ENCODE measurements at regions not wholly inside any gene's neighbourhood (a gene's known extent, or its start where the extent isn't known, plus 50 kb on each side); places are given as distances from the start of the nearest gene placed in this dataset.
"Not testable (repeated sequence)": the region's sequence is repeated elsewhere in the genome, so short reads cannot be mapped to it uniquely, and the experiment has no call there.

DNA sequence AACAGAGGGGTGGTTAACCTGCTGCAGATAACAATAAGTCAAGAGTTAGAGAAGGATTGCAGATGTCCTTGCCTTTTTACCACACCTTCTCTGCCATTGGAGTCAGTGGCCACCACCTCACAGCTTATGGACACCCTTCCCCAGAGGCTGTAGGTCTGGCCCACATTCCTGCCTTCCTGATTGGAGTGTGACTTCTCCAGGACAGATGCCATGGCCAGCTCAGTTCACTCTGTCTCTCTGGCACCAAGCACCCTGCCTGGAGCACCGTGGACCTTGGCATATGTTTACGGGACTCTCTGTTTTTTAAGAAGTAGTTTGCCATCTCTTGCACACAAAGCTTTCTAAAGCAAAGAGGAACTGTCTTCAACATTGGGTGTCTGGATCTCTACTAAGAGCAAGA, 323.8 kb downstream of the BCL2L11 start:
- not testable (repeated sequence) for H3K27me3 ChIP-seq (ENCODE audit: insufficient read depth, low read length, poor library complexity); H3K4me3 ChIP-seq (ENCODE audit: low read length); H2AK5ac ChIP-seq (ENCODE audit: low read length); DNase-seq; H3K9ac ChIP-seq (ENCODE audit: low read length); H2BK15ac ChIP-seq (replicated peaks; ENCODE audit: low read depth); H2BK5ac ChIP-seq (ENCODE audit: low read length); H2BK120ac ChIP-seq (ENCODE audit: low read depth, low read length); H3K79me1 ChIP-seq (ENCODE audit: low read length); H3K27ac ChIP-seq (ENCODE audit: low read depth, low read length); H3K23ac ChIP-seq (ENCODE audit: low read length); H3K4me1 ChIP-seq (ENCODE audit: control insufficient read depth, low read depth, low read length); H3K18ac ChIP-seq (ENCODE audit: low read length); H3K36me3 ChIP-seq (ENCODE audit: control insufficient read depth, insufficient read depth, low read length); H3K56ac ChIP-seq (ENCODE audit: low read length); H3K4ac ChIP-seq (ENCODE audit: low read depth, low read length); H3K4me2 ChIP-seq (ENCODE audit: low read length); H3K79me2 ChIP-seq (ENCODE audit: control insufficient read depth, insufficient read depth, low read length); H4K5ac ChIP-seq (ENCODE audit: low read length); H4K8ac ChIP-seq (ENCODE audit: low read depth, low read length)
- no CpG with 5 or more reads among the region's 2 CpGs for WGBS (ENCODE audit: extremely low coverage, insufficient coverage, low lambda C conversion rate)

DNA sequence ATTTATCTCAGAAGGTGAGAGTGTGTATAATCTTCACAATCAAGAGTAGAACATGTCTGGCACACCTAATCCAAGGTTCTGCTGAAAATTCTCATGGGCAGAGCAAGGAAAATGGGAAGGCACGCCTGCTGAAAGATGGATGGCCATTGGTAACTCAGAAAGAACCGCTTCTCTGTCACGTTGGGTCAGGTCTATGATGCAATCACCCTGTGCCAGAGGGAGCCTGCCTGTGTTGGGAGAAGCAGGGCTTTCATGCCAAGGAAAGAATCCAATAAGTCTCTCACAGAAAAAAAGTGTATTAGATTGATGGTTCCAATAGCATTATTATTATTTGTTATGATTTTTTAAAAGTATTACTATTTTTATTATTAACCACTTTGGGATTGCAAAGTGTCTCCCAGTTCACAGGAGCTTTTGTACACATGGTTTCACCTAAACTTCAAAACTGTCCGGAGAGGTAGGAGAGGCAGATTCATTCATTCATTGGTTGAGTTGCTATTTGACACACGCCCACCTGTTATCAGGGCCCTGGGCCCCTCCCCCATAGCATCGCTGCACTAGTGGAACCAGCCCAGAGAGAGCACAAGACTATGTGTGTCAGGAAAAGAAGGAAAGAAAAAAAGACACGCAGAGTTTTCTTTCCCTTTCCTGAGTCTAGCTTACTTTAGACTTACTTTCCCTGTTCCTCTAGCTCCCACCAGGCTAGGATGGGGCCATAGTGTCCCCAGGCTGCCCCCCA, 324.6 kb downstream of the BCL2L11 start:
- H3K23ac ChIP-seq (ENCODE audit: low read length); H4K5ac ChIP-seq (ENCODE audit: low read length); H3K79me1 ChIP-seq (ENCODE audit: low read length); H3K27me3 ChIP-seq (ENCODE audit: insufficient read depth, low read length, poor library complexity); H3K4me2 ChIP-seq (ENCODE audit: low read length); H4K8ac ChIP-seq (ENCODE audit: low read depth, low read length); H3K18ac ChIP-seq (ENCODE audit: low read length); H3K9ac ChIP-seq (ENCODE audit: low read length); DNase-seq; H2BK5ac ChIP-seq (ENCODE audit: low read length); H3K4me3 ChIP-seq (ENCODE audit: low read length); H2AK5ac ChIP-seq (ENCODE audit: low read length); H3K4me1 ChIP-seq (ENCODE audit: control insufficient read depth, low read depth, low read length); H3K56ac ChIP-seq (ENCODE audit: low read length); H2BK120ac ChIP-seq (ENCODE audit: low read depth, low read length); H3K36me3 ChIP-seq (ENCODE audit: control insufficient read depth, insufficient read depth, low read length); H2BK15ac ChIP-seq (replicated peaks; ENCODE audit: low read depth); H3K4ac ChIP-seq (ENCODE audit: low read depth, low read length); H3K79me2 ChIP-seq (ENCODE audit: control insufficient read depth, insufficient read depth, low read length); H3K27ac ChIP-seq (ENCODE audit: low read depth, low read length): not testable (repeated sequence)
- WGBS (ENCODE audit: extremely low coverage, insufficient coverage, low lambda C conversion rate), result no CpG with 5 or more reads among the region's 7 CpGs

DNA sequence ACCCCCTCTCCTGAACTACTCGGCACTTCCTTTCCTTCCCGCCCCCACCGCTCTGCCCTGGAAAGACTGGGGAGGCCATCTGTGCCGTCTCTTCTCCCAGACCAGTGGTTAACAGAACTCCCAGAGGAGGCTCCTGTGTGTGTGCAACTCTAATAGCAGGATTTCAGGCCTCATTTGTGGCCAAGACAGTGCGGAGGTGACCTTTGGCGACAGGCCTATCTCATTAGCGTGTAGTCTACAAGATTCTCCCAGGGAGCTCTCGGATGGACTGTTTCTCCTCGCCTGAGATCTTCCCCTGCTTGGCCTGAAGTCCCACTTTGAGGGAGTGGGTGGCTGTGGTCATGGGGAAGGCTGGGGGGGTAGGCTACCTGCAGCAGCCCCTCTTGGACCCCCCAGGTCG, 325.2 kb downstream of the BCL2L11 start:
- not testable (repeated sequence) for H3K36me3 ChIP-seq (ENCODE audit: control insufficient read depth, insufficient read depth, low read length); H3K79me1 ChIP-seq (ENCODE audit: low read length); H3K27me3 ChIP-seq (ENCODE audit: insufficient read depth, low read length, poor library complexity); H2BK15ac ChIP-seq (replicated peaks; ENCODE audit: low read depth); H4K8ac ChIP-seq (ENCODE audit: low read depth, low read length); H3K9ac ChIP-seq (ENCODE audit: low read length); H3K4me2 ChIP-seq (ENCODE audit: low read length); H3K56ac ChIP-seq (ENCODE audit: low read length); H2AK5ac ChIP-seq (ENCODE audit: low read length); DNase-seq; H2BK120ac ChIP-seq (ENCODE audit: low read depth, low read length); H3K4me1 ChIP-seq (ENCODE audit: control insufficient read depth, low read depth, low read length); H3K18ac ChIP-seq (ENCODE audit: low read length); H3K27ac ChIP-seq (ENCODE audit: low read depth, low read length); H3K4ac ChIP-seq (ENCODE audit: low read depth, low read length); H3K23ac ChIP-seq (ENCODE audit: low read length); H3K79me2 ChIP-seq (ENCODE audit: control insufficient read depth, insufficient read depth, low read length); H2BK5ac ChIP-seq (ENCODE audit: low read length); H4K5ac ChIP-seq (ENCODE audit: low read length); H3K4me3 ChIP-seq (ENCODE audit: low read length)
- WGBS (ENCODE audit: extremely low coverage, insufficient coverage, low lambda C conversion rate), result no CpG with 5 or more reads among the region's 10 CpGs

DNA sequence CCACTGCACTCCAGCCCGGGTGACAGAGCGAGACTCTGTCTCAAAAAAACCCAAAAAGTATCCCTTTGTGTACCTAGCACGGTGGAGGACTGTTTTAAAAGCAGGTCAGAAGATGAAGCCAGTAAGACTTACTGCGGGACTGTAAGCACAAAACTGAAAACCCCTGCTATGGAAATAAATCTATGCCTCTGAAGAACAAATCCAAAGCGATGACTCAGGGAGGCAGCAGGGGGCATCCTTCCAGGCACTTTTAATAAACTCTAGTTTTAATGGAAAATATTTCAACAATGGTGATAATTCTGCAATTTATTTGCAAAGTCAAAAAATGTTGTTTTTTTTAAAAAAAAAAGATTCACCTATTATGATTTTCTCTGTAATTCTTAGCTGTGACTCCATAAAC, 326.8 kb downstream of the BCL2L11 start:
- H3K56ac ChIP-seq (ENCODE audit: low read length); H3K27ac ChIP-seq (ENCODE audit: low read depth, low read length); H3K23ac ChIP-seq (ENCODE audit: low read length); H2BK120ac ChIP-seq (ENCODE audit: low read depth, low read length); H3K4me2 ChIP-seq (ENCODE audit: low read length); H3K79me2 ChIP-seq (ENCODE audit: control insufficient read depth, insufficient read depth, low read length); H3K4ac ChIP-seq (ENCODE audit: low read depth, low read length); H3K36me3 ChIP-seq (ENCODE audit: control insufficient read depth, insufficient read depth, low read length); H3K18ac ChIP-seq (ENCODE audit: low read length); H4K8ac ChIP-seq (ENCODE audit: low read depth, low read length); H3K27me3 ChIP-seq (ENCODE audit: insufficient read depth, low read length, poor library complexity); H3K4me1 ChIP-seq (ENCODE audit: control insufficient read depth, low read depth, low read length); H2BK15ac ChIP-seq (replicated peaks; ENCODE audit: low read depth); DNase-seq; H3K79me1 ChIP-seq (ENCODE audit: low read length); H2AK5ac ChIP-seq (ENCODE audit: low read length); H2BK5ac ChIP-seq (ENCODE audit: low read length); H4K5ac ChIP-seq (ENCODE audit: low read length); H3K9ac ChIP-seq (ENCODE audit: low read length); H3K4me3 ChIP-seq (ENCODE audit: low read length): not testable (repeated sequence)
- no CpG with 5 or more reads among the region's 5 CpGs for WGBS (ENCODE audit: extremely low coverage, insufficient coverage, low lambda C conversion rate)

DNA sequence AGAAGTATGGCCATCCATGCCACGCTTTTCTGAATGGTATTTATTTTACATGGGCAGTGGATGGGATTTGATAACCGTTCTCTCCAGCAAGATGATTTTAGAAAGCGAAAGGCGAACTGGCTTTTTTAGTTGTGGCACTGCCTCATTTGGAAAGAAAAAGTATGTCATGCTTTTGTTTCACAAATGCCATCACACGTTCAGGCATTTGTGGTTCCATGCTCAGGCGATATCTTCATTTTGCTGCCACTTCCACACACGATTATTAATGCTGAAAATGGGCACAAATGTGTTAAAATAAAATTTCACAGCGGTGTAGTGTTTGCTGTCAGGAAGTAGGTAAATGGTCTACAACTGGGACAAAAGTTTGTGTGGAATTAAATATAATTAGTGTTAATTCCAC, 328.1 kb downstream of the BCL2L11 start:
- WGBS (ENCODE audit: extremely low coverage, insufficient coverage, low lambda C conversion rate), result no CpG with 5 or more reads among the region's 8 CpGs
- not testable (repeated sequence) for H4K5ac ChIP-seq (ENCODE audit: low read length); H3K36me3 ChIP-seq (ENCODE audit: control insufficient read depth, insufficient read depth, low read length); H3K56ac ChIP-seq (ENCODE audit: low read length); H4K8ac ChIP-seq (ENCODE audit: low read depth, low read length); H2BK15ac ChIP-seq (replicated peaks; ENCODE audit: low read depth); H3K27me3 ChIP-seq (ENCODE audit: insufficient read depth, low read length, poor library complexity); H3K4me1 ChIP-seq (ENCODE audit: control insufficient read depth, low read depth, low read length); H3K27ac ChIP-seq (ENCODE audit: low read depth, low read length); H2BK5ac ChIP-seq (ENCODE audit: low read length); H2BK120ac ChIP-seq (ENCODE audit: low read depth, low read length); H3K9ac ChIP-seq (ENCODE audit: low read length); H2AK5ac ChIP-seq (ENCODE audit: low read length); H3K18ac ChIP-seq (ENCODE audit: low read length); H3K23ac ChIP-seq (ENCODE audit: low read length); H3K79me2 ChIP-seq (ENCODE audit: control insufficient read depth, insufficient read depth, low read length); DNase-seq; H3K79me1 ChIP-seq (ENCODE audit: low read length); H3K4ac ChIP-seq (ENCODE audit: low read depth, low read length); H3K4me3 ChIP-seq (ENCODE audit: low read length); H3K4me2 ChIP-seq (ENCODE audit: low read length)

DNA sequence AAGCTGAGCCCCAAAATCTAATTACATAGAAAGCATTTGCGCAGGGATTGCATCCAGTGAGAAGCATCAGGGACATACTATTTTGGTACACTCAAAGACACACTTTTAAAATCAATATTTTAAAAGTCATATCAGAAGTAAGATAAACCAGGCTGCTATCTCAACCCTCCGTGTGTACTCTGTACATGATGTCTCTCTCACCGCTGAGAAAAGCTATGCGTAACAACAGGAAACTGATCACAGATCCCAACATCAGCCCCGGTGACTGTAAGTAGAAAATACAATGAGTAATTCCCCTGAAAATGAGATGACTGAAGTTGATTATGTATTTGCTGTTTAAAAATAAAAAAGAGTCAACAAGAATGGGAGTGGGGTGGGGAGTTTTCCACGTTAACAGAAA, 329.8 kb downstream of the BCL2L11 start:
- not testable (repeated sequence) for H3K36me3 ChIP-seq (ENCODE audit: control insufficient read depth, insufficient read depth, low read length); H2BK120ac ChIP-seq (ENCODE audit: low read depth, low read length); H2BK15ac ChIP-seq (replicated peaks; ENCODE audit: low read depth); DNase-seq; H3K79me1 ChIP-seq (ENCODE audit: low read length); H2BK5ac ChIP-seq (ENCODE audit: low read length); H3K4me1 ChIP-seq (ENCODE audit: control insufficient read depth, low read depth, low read length); H3K9ac ChIP-seq (ENCODE audit: low read length); H3K4me2 ChIP-seq (ENCODE audit: low read length); H3K56ac ChIP-seq (ENCODE audit: low read length); H3K18ac ChIP-seq (ENCODE audit: low read length); H3K23ac ChIP-seq (ENCODE audit: low read length); H3K27ac ChIP-seq (ENCODE audit: low read depth, low read length); H2AK5ac ChIP-seq (ENCODE audit: low read length); H4K5ac ChIP-seq (ENCODE audit: low read length); H3K27me3 ChIP-seq (ENCODE audit: insufficient read depth, low read length, poor library complexity); H3K79me2 ChIP-seq (ENCODE audit: control insufficient read depth, insufficient read depth, low read length); H3K4me3 ChIP-seq (ENCODE audit: low read length); H3K4ac ChIP-seq (ENCODE audit: low read depth, low read length); H4K8ac ChIP-seq (ENCODE audit: low read depth, low read length)
- WGBS (ENCODE audit: extremely low coverage, insufficient coverage, low lambda C conversion rate), result no CpG with 5 or more reads among the region's 6 CpGs
